H9 (cell line): ENCODE measurements at regions not wholly inside any gene's neighbourhood (a gene's known extent, or its start where the extent isn't known, plus 50 kb on each side); places are given as distances from the start of the nearest gene placed in this dataset.

Experiments used
- DNase-seq: peaks from one replicate; pipeline ENCODE4 v3.0.0-alpha.2; 2017
- H2AFZ ChIP-seq: one replicate; pipeline ENCODE4 v1.6.1; 2013; ENCODE audit warnings: mild to moderate bottlenecking, low read length, control low read depth, moderate library complexity
- H2AK5ac ChIP-seq: 2 replicates; pipeline ENCODE4 v1.6.1; 2013; ENCODE audit warnings: low read length, control low read depth, mixed read lengths; ENCODE audit not compliant: insufficient read length
- H2BK120ac ChIP-seq: one replicate; pipeline ENCODE4 v1.6.1; 2013; ENCODE audit warnings: low read depth, mild to moderate bottlenecking, low read length, control low read depth, inconsistent platforms; ENCODE audit not compliant: poor library complexity, severe bottlenecking
- H2BK12ac ChIP-seq: 2 replicates; pipeline ENCODE4 v1.6.1; 2013; ENCODE audit warnings: low read length, control low read depth, mixed read lengths, low read depth; ENCODE audit not compliant: insufficient read length
- H2BK15ac ChIP-seq: 2 replicates; pipeline ENCODE4 v1.6.1; 2013; ENCODE audit warnings: low read depth, low read length, control low read depth
- H2BK20ac ChIP-seq: one replicate; pipeline ENCODE4 v1.6.1; 2013; ENCODE audit warnings: low read depth, mild to moderate bottlenecking, low read length, control low read depth, inconsistent platforms; ENCODE audit not compliant: poor library complexity, severe bottlenecking
- H2BK5ac ChIP-seq: 2 replicates; pipeline ENCODE4 v1.6.1; 2013; ENCODE audit warnings: low read length, control low read depth, mixed read lengths; ENCODE audit not compliant: insufficient read length
- H3K14ac ChIP-seq: 2 replicates; pipeline ENCODE4 v1.6.1; 2013; ENCODE audit warnings: low read length, control low read depth; ENCODE audit not compliant: insufficient read depth
- H3K18ac ChIP-seq: 2 replicates; pipeline ENCODE4 v1.6.1; 2013; ENCODE audit warnings: low read depth, mild to moderate bottlenecking, mixed read lengths, low read length, control low read depth; ENCODE audit not compliant: insufficient read length
- H3K23ac ChIP-seq: 2 replicates; pipeline ENCODE4 v1.6.1; 2013; ENCODE audit warnings: low read length, control low read depth, mixed read lengths, low read depth; ENCODE audit not compliant: insufficient read length
- H3K23me2 ChIP-seq: 2 replicates; pipeline ENCODE4 v1.6.1; 2013; ENCODE audit warnings: low read depth, mild to moderate bottlenecking, mixed read lengths, low read length, control low read depth; ENCODE audit not compliant: insufficient read length, poor library complexity, severe bottlenecking
- H3K27ac ChIP-seq: 2 replicates; pipeline ENCODE4 v1.5.1; 2013; ENCODE audit warnings: low read length, control low read depth, mixed read lengths, low read depth; ENCODE audit not compliant: insufficient read length
- H3K27me3 ChIP-seq: 2 replicates; pipeline ENCODE4 v1.6.1; 2013; ENCODE audit warnings: low read length, control low read depth, inconsistent platforms; ENCODE audit not compliant: insufficient read depth
- H3K4ac ChIP-seq: 2 replicates; pipeline ENCODE4 v1.6.1; 2013; ENCODE audit warnings: low read depth, mild to moderate bottlenecking, control low read depth, inconsistent platforms, low read length, moderate library complexity
- H3K4me1 ChIP-seq: 2 replicates; pipeline ENCODE4 v1.6.1; 2013; ENCODE audit warnings: low read length, control low read depth, inconsistent platforms; ENCODE audit not compliant: insufficient read depth
- H3K4me2 ChIP-seq: 2 replicates; pipeline ENCODE4 v1.6.1; 2013; ENCODE audit warnings: low read length, control low read depth, mixed read lengths; ENCODE audit not compliant: insufficient read length, insufficient read depth
- H3K56ac ChIP-seq: 2 replicates; pipeline ENCODE4 v1.6.1; 2013; ENCODE audit warnings: low read depth, mild to moderate bottlenecking, mixed read lengths, low read length, control low read depth; ENCODE audit not compliant: insufficient read length
- H3K79me1 ChIP-seq: 2 replicates; pipeline ENCODE4 v1.6.1; 2013; ENCODE audit warnings: low read depth, mild to moderate bottlenecking, moderate library complexity, low read length, control low read depth, inconsistent platforms; ENCODE audit not compliant: insufficient read depth, poor library complexity, severe bottlenecking
- H3K79me2 ChIP-seq: 2 replicates; pipeline ENCODE4 v1.6.1; 2013; ENCODE audit warnings: low read length, control low read depth, inconsistent platforms; ENCODE audit not compliant: insufficient read depth
- H3K9ac ChIP-seq: 2 replicates; pipeline ENCODE4 v1.6.1; 2013; ENCODE audit warnings: low read length, control low read depth, mixed read lengths; ENCODE audit not compliant: insufficient read length; ENCODE audit errors: extremely low read depth
- H3K9me3 ChIP-seq: one replicate; pipeline ENCODE4 v1.6.1; 2013; ENCODE audit warnings: low read depth, low read length, inconsistent platforms; ENCODE audit not compliant: control insufficient read depth
- H3T11ph ChIP-seq: one replicate; pipeline ENCODE4 v1.6.1; 2013; ENCODE audit warnings: mild to moderate bottlenecking, low read length, control low read depth, inconsistent platforms
- H4K20me1 ChIP-seq: one replicate; pipeline ENCODE4 v1.6.1; 2013; ENCODE audit not compliant: control insufficient read depth, insufficient read length, insufficient read depth
- H4K5ac ChIP-seq: 2 replicates; pipeline ENCODE4 v1.6.1; 2013; ENCODE audit warnings: low read depth, mild to moderate bottlenecking, mixed read lengths, low read length, control low read depth; ENCODE audit not compliant: insufficient read length
- H4K8ac ChIP-seq: replicated peaks from 2 replicates; pipeline ENCODE4 v1.6.1; 2013; ENCODE audit warnings: low read length, control low read depth, mixed read lengths, low read depth; ENCODE audit not compliant: insufficient read length
- H4K91ac ChIP-seq: 2 replicates; pipeline ENCODE4 v1.6.1; 2013; ENCODE audit warnings: low read depth, mild to moderate bottlenecking, moderate library complexity, mixed read lengths, low read length, control low read depth; ENCODE audit not compliant: insufficient read length
- H3K27ac Mint-ChIP-seq, 3 experiments: 2 replicates in 2 of 3; 3 replicates in 1 of 3; pipeline ENCODE4 v1.8.0; 2020 to 2021; ENCODE audit warnings: mixed read lengths in 3 of 3, mild to moderate bottlenecking in 1 of 3, moderate library complexity in 1 of 3
- H3K27me3 Mint-ChIP-seq: 2 replicates; pipeline ENCODE4 v1.8.0; 2021; ENCODE audit warnings: low read depth, mild to moderate bottlenecking, moderate library complexity, mixed read lengths
- H3K36me3 Mint-ChIP-seq, 3 experiments: 2 replicates in 2 of 3; 3 replicates in 1 of 3; pipeline ENCODE4 v1.8.0; 2020 to 2021; ENCODE audit warnings: low read depth in 3 of 3, mixed read lengths in 3 of 3; ENCODE audit not compliant: insufficient read depth in 1 of 3
- H3K4me1 Mint-ChIP-seq, 2 experiments: 2 replicates each; pipeline ENCODE4 v1.8.0; 2020; ENCODE audit warnings: mixed read lengths in 2 of 2
- H3K4me3 Mint-ChIP-seq, 2 experiments: 2 replicates in 1 of 2; 3 replicates in 1 of 2; pipeline ENCODE4 v1.8.0; 2020 to 2021; ENCODE audit warnings: mild to moderate bottlenecking in 2 of 2, mixed read lengths in 2 of 2, moderate library complexity in 1 of 2
- H3K9me3 Mint-ChIP-seq, 2 experiments: 2 replicates in 1 of 2; 3 replicates in 1 of 2; pipeline ENCODE4 v1.8.0; 2020; ENCODE audit warnings: mild to moderate bottlenecking in 2 of 2, mixed read lengths in 2 of 2, moderate library complexity in 1 of 2
- WGBS: extraction: QIAGEN DNeasy Blood & Tissue Kit; methylation state at CpG from one replicate; pipeline ENCODE4 v1.1.7; 2013; ENCODE audit warnings: missing lambda C conversion rate, low lambda C conversion rate, mixed read lengths; ENCODE audit not compliant: insufficient read length; ENCODE audit errors: extremely low coverage; 5-methylcytosine and 5-hydroxymethylcytosine counted together
- TF ChIP-seq, protein P1 (sequence below): fragments of 200-600 bp; sonication (generic); conservative IDR thresholded peaks from 3 replicates; pipeline ENCODE4 v1.8.0; 2021; ENCODE audit warnings: antibody characterized with exemption, mild to moderate bottlenecking

DNA sequence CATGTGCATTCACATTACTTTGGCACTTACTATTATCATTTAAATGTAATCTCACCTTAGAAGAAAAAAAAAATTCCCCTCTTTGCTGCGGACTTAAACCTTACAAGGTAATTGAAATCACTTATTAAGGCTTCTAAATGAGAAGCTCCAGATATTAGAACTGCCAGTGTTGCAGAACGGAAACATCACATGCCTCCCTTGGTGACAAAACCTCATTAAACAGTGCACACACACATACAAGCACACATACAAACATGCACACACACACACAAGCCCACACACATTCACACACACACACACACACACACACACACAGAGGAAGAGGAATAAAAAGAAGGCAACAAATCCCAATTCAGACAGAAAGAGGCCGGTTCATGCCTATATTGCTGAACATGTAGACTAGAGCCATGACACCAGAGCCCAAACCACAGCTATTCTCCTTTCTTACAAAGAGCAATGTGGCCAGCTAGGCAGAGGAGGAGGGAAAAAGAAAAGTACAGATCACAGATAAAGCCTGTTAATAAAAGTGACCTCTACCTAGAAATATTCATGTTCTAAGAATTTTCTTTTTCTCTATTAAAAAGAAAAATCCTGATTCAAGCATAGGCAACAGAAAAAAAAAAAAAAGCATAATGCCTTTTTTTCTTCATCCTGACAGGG is 405.2 kb upstream of the FLRT2 start:
- Mint-ChIP-seq H3K27me3 (no peaks in the 10 kb centered on the region), H3K4me3 (no peak overlapping the region), H3K4me1 (peaks cover 2 to 9% of the 10 kb centered on the region in 2 experiments), H3K9me3 (no peaks in the 10 kb centered on the region), H3K27ac (no peak overlapping the region), H3K36me3 (no peaks in the 10 kb centered on the region)
- no peaks in the 10 kb centered on the region for H3K4me1 ChIP-seq
- H3K4ac ChIP-seq: no peak overlapping the region
- H3K14ac ChIP-seq: no peak overlapping the region
- no peak overlapping the region for H2BK15ac ChIP-seq
- H3K18ac ChIP-seq: no peak overlapping the region
- H3K56ac ChIP-seq: no peak overlapping the region
- H3K9me3 ChIP-seq: no peaks in the 10 kb centered on the region
- H2BK12ac ChIP-seq: no peak overlapping the region
- no peaks in the 10 kb centered on the region for H4K20me1 ChIP-seq
- H3K79me1 ChIP-seq: no peaks in the 10 kb centered on the region
- H3K79me2 ChIP-seq: no peaks in the 10 kb centered on the region
- no peak overlapping the region for H3K27ac ChIP-seq
- no peak overlapping the region for H2AK5ac ChIP-seq
- H2BK120ac ChIP-seq: no peak overlapping the region
- H3T11ph ChIP-seq: no peak overlapping the region
- H4K8ac ChIP-seq: no peak overlapping the region
- H4K5ac ChIP-seq: no peak overlapping the region
- no CpG with 5 or more reads among the region's 3 CpGs for WGBS
- H2BK5ac ChIP-seq: no peak overlapping the region
- H3K4me2 ChIP-seq: no peak overlapping the region
- H3K9ac ChIP-seq: no peak overlapping the region
- no peak for DNase-seq
- no peak overlapping the region for H4K91ac ChIP-seq
- no peak overlapping the region for H3K23ac ChIP-seq
- H2BK20ac ChIP-seq: no peak overlapping the region
- TF ChIP-seq, protein P1, sequence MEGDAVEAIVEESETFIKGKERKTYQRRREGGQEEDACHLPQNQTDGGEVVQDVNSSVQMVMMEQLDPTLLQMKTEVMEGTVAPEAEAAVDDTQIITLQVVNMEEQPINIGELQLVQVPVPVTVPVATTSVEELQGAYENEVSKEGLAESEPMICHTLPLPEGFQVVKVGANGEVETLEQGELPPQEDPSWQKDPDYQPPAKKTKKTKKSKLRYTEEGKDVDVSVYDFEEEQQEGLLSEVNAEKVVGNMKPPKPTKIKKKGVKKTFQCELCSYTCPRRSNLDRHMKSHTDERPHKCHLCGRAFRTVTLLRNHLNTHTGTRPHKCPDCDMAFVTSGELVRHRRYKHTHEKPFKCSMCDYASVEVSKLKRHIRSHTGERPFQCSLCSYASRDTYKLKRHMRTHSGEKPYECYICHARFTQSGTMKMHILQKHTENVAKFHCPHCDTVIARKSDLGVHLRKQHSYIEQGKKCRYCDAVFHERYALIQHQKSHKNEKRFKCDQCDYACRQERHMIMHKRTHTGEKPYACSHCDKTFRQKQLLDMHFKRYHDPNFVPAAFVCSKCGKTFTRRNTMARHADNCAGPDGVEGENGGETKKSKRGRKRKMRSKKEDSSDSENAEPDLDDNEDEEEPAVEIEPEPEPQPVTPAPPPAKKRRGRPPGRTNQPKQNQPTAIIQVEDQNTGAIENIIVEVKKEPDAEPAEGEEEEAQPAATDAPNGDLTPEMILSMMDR: no peak
- H3K23me2 ChIP-seq: no peaks in the 10 kb centered on the region
- H3K27me3 ChIP-seq: no peaks in the 10 kb centered on the region
- no peak overlapping the region for H2AFZ ChIP-seq
